EH (cell line): ENCODE measurements at regions not wholly inside any gene's neighbourhood (a gene's known extent, or its start where the extent isn't known, plus 50 kb on each side); places are given as distances from the start of the nearest gene placed in this dataset.

Experiments used
- DNase-seq: peaks from one replicate; pipeline ENCODE4 v3.0.0-alpha.2; 2015; ENCODE audit warnings: low read depth

DNA sequence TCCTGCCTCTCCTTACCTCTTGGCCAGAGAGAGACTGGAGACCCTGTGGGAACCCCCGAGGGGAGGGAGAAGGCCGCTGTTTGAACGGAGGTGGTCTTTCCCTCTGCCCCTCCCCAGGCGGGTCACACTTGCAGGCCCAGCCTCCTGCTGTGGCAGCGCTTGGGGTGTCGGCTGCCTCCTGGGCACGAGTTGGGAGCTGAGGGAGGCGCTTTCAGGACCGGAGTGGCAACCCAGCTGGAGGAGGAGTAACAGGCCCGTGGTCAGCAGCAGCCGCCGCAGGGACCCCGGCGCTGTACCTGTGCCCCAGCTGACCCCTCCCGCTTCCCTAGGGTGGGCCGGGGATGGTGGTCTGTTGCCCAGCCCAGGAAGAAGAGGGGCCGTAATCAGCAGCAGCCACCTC is 278.3 kb downstream of the SEC14L1 start:
- no peak for DNase-seq

DNA sequence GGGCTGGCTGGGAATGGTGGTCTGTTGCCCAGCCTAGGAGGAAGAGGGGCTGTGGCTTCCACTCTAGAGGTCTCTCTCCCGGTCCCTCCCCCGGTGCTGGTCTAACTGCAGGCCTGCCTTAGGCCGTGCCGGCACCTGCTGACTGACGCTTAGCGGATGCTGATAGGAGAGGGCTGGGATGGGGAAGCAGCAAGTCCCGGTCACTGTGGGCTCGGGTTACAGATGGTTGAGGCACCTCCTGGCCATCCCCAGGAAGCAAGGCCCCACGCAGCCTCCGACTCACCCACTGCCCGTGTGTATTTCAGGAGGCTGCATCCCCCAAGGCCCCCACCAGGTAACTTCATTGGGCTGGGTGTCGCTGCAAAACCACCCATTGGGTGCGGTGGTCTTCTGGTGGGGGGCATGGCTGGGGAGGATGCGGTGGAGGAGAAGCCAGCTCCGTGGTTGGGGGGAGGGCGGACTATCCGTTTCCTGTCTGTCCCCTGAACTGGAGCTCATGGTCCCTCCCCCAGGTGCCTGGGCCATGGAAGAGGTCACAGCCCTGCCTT is 278.9 kb downstream of the SEC14L1 start:
- DNase-seq: peak; percentile 59

DNA sequence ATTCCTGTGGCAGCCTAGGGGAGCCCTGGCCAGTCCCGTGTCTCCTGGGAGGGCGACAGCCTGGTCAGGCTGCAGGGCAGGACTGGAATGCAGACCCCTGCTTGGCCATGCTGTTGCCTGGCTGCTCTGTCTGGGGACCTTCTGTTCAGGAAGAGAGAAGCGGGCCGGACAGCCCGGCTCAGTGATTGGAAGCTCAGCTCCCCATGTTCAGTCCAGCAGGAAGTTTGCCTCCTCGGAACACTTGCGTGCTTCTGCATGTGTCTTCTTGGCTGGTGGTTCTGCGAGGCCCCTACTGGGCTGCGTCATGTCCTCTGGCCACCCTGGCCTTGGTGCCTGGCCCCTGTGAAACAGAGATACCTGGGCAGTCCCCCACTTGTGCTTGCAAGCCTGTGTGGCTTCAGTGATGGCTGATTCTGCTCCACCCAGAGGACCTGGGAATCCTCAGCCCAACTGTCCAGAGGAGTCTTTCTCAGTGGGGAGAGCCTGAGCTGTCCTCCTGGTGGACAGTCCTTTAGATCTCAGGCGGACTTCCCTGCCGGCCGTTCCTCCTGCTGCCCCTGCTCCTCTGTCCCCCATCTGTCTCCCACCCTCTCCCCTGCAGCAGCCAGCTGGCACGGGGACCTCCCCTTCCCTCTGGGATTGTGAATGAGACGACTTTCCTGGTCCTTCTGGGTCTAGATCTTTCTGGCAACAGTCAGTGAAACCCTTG is 279.5 kb downstream of the SEC14L1 start:
- DNase-seq: no peak

DNA sequence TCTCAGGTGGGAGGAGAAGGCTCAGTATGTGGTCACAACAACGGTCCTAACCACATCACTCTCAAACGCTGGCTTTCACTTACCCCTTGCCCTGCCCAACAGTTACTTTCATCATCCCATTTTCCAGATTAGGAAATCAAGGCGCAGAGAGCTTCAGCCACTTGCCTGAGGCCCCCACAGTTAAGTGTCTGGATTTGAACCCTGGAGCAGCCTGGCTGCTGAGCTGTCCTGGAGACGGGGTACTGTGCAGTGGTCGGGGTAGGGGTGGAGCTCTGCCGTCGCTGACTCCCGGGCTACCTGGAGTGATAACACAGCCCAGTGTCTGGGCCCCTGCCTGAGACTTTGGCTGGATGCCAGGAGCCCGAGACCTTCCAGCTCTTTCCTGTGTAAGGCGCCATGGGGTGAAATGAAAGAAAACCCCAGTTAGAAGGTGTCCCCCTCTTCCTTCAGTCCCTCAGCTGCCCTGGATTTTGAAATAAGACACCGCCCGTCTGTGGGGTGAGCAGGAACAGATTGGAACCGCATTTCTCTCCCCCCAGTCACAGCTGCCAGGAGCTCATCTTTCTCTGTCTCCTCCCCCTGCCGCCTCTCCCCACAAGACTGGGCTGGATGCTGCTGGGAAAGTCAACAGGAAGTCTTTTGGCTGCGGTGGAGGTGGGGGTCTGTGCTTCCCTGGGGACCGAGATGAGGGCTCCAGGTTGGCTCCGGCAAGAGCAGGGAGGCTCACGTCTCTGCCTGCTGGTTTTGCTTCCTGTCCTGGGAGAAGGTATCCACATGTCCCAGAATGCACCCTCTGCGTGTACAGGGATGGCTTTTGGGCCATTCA is 280.2 kb downstream of the SEC14L1 start:
- DNase-seq: peak; percentile 94

DNA sequence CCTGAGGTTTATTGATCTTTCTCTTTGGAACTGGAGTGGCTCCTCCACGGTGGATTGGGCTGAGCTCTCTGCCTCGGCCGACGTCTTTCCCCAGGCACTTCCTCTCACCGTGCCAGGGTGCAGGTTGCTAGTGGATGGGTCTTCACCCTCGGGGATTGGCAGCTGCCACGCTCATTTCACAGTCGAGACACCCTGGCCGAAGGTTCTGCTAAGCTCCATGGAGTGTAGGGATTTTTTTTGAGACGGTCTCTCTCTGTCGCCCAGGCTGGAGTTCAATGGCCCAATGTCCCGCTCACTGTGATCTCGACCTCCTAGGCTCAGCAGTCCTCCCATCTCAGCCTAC is 280.8 kb downstream of the SEC14L1 start:
- DNase-seq: no peak

DNA sequence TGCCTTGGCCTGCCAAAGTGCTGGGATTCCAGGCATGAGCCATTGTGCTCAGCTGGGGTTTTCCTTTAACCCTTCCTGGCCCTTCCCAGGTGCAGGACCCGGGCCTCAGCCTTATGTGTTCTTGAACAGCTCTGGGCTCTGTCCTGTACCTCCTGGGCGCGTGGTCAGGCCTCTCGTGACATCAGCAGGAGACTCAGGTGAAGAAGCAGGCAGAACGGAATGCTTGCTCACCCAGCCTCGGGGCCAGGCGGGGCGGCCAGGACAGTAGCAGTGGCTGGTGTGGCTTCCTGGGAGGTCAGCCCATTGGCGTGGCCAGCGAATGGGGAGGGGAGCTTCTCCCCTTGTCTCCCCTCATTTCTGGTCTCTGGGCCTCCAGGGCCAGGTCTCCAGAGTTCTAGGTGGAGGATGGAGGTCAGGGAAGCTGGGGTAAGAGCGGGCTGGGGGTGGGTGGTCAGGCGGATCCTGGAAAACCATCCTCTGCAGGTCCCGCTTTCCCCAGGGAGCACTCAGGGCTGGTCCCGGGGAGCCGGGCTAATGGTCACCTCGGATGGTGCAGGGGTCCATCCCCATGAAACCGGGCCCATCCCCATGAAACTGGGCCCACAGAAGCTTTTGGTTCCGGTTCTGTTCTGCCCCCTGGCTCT is 281.5 kb downstream of the SEC14L1 start:
- no peak for DNase-seq

DNA sequence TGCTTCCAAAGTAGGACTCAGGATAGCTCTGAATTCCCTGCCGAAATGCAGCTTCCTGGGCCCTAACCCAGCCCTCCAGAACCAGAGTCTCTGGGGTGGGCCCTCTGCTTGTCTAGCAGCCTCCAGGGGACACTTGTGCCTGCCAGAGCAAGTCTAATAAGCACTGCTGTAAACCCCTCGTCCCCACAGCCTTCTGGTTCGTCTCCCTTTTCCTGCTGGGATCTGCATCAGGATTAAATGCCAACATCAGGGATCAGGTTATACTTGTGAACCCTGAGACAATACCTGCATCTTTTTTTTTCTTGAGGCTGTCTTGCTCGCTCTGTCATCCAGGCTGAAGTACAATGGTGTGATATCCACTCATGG is 282.0 kb downstream of the SEC14L1 start:
- DNase-seq: no peak

DNA sequence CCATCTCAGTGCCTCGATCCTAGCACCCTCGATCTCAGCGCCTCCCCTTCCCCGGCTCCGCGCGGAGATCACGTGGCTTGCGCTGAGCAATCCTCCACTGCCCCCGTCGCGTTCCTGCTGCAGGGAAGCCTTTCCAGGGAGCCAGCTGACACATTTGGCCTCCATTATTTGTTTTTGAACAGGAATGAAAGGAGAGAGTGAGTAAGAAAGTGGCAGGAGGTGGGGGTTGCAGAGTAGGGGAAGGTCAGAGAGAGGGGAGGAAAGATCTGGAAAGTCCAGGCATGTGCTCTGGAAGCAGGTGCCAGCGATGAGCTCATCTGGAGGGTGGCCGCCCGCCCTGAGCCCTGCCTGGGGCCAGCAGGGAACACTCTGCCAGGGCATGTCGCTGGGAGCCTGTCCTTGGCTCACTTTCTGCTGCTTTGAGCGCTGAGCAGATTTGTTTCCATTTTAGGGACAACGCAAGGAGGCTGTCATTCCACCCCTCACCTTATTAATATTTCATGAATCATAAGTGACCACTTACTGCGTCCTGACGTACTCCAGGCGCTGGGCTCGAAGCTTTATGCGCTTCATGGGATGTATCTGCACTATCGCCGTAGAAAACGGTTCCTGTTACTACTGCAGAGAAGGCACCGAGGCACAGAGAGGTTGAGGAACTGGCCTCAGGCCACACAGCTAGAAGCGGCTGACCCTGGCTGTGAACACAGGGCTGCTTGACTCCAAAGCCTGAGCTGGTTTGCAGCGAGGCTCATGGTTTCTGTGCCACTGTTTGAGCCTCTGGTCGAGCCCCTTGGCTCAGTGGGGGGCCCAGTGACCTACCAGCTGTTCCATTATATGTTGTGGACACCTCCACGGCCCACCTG is 283.1 kb downstream of the SEC14L1 start:
- peak; percentile 98 for DNase-seq

DNA sequence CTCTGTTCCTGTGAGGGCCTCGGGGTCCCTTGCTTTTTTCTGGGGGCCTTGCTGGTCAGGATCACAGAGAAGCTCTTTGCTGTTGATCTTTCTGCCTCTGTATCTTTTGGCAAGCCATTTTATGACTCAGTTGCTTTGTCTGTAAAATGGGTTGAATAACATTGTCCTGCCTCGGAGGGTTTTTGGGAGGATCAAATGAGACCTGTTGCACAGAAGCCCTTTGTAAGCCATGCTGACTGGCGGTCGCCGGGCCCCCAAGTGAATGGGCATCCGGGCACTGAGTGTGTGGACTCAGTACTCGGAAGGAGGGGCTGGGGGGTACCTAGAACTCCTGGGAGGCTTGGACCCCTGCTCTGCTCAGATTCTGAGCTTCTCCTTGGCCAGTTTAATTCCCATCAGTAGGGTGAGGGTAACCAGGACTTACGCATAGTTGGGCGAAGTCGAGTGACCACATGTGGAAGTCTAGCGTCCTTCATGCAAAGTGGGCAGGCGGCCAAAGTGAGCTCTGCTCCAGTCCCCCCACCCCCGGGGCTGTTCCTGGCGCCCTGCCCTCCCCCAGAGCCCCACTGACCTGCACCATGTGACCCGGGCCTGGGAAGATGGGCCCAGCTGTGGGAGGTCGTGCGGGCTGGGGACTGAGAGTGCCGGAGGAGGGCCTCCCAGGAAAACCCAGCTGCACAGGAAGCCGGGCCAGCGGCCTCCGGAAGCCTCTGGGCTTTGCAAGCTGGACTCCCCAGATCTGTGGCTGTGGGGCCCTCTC is 284.0 kb downstream of the SEC14L1 start:
- peak; percentile 94 for DNase-seq

DNA sequence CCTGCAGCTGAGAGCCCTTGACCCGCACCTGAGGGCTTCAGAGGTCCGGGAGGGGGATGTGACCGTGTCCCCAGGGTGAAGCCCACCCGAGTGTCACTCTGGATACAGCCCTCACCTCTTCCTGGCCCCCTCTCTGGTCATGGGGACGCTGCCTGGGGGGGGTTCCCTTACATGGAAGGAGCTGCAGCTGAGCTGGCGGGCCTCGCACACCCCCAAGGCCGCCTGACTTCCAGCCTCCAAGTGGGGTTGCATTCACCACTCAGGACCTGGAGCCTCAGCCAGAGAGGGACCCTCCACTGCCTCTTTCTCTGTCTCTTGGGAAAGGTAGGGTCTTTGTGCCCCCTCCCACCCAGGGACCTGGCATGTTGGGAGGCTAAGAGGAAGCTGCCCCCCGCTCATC is 284.6 kb downstream of the SEC14L1 start:
- no peak for DNase-seq

DNA sequence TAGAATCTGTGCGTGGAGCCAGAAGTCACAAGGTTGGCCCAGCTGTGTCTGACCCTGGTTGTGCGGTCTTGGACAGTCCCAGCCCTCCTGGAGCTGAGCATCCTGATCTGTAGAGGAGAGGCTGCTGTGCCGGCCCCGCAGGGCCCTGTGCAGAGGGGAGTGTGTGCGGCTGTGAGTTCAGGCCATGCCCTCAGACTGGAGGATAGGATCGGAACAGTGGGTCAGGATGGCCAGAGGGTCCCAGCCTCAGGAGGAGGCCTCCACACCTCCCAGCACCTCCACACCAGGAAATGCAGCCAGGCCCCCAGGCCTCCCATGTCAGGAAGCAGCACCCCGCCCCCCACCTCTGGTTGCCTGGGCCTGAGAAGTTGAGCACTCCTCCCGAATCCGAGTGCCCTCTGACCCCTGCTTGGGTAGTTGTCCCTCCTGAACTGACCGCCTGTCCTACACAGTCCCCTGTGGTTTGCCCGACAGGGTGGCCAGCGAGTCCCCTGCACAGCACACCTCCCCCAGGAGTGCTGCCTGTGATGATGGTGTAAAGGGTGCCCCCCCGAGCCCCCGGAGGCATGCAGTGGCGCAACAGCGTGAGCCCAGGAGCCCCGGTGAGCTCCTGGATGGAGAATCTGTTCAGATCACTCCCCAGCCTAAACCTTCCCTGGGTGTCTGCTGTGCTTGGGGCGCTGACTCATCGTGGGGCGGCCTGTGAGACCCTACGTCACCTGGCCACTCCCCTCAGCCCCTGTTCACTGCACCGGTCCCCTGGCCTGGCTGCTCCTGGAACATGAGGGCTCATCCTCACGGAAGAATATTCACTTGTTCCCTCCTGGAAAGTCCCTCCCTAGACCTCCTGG is 285.2 kb downstream of the SEC14L1 start:
- DNase-seq: peak; percentile 75

DNA sequence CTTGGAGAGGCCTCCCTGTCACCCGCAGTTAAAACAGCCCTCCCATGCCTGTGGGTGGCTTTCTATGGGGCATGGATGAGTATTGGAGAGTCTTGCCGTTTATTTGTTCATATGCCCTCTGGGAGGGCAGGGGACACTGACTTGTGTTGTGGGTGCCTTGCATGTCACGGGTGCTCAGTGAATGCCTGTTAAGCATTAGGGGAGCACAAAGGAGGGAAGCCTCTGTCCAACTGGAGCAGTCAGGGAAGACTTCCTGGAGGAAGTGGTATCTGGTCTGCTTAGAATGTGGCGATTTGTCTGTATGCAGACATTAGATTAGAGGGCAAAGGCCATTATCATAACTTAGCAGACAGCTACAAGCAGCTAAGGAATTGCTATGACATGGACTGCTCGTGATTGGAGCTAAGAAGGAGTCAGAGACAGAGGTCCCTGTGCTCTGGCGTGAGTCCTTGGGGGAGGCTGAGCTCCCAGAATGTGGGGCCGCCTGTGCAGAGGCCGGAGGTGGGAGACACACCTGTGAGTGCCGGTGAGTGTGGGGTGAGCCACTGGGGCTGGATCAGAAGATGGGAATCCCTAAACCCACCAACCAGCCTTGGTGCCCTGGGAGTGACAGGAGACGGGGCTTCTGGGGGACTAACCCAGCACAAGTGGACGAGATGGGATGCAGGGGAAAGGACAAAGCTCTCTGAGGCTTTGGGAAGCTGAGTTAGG is 286.1 kb downstream of the SEC14L1 start:
- DNase-seq: no peak

DNA sequence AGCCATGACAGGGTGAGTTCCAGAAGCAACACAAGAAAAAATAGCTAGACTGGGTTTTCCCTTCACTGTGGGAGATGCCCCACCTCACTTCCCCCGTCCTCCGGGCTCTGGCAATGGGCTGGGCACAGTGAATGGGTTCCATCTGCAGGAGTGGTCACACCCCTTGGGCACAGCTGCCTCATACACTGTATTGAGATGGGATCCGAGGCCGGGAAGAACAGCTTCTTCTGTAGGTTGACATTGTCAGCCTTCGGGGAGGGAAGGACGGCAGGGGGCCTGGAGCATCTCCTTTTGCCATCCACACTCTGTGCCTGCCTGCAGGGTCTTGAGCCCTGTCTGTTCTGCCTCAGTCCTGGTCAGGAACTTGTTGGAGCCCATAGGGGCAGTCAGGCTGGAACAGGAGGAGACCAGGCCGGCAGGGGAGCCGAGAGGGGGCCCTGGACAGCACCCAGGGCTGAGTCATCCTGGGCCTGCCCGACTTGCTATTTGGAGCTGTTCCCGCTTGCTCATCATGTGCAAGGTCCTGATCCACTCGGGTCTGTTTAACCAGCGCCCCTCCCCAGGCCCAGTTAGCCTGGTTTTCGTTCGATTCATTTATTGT is 286.7 kb downstream of the SEC14L1 start:
- peak; percentile 88 for DNase-seq

DNA sequence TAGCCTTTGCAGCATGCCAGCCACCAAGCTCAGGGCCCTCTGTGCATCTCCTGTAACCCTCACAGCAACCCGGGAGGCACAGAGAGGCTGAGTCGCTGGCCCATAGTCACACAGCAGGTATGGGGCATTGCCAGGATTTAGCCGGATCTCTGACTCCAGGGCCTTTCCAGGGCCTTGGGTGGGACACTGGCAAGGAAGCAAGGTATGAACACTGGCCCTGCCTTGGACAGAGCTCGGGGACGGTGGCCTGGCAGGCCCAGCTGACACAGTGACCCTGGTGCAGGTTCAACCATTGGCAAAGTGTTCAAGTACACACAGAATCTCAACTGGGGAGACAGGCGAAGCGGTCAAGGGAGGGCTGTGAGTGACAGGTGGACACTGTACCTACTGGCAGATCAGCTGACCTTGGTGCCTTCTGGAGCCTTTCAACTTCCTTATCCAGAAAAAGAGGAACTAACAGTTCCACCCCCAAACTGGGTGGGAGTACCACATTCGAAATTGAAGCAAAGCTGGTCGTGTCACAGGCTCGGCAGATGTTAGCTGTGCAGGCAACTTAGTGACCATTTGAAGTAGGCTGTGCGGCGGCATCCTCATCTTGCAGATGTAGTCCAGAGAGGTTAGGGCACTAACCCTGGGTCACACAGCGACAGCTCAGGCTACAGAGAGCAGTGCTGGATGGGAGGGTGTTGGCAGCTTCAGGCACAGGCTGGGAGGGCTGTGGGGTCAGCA is 287.4 kb downstream of the SEC14L1 start:
- no peak for DNase-seq

DNA sequence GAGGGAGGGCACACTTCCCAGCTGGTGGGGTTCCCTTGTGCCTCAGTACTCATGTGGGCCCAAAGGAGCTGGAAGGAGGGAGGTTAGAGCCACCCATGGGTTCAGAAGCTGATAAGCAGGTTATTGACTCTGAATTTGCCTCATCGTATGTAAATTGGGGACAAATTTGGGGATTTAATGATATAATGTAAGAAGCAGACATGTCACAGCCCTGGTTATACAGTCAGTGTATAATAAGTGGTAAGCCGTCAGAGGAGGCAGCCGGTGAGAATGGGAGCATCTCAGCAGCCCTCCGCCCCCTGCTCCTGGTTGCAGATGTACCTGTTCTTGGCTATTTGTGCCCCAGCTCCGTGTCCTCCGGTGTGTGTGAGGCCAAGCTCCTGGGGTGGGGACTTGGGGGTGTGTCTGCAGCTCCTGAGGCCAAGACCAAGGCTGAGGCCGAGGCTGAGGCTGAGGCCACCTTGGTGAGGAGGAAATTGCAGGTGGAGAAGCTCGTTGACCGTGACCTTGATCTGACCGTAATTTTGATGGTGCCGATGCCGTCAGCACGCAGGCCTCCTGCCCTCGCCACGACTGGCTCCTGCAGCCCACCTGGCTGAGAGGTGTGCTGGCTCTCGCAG is 288.1 kb downstream of the SEC14L1 start:
- no peak for DNase-seq

DNA sequence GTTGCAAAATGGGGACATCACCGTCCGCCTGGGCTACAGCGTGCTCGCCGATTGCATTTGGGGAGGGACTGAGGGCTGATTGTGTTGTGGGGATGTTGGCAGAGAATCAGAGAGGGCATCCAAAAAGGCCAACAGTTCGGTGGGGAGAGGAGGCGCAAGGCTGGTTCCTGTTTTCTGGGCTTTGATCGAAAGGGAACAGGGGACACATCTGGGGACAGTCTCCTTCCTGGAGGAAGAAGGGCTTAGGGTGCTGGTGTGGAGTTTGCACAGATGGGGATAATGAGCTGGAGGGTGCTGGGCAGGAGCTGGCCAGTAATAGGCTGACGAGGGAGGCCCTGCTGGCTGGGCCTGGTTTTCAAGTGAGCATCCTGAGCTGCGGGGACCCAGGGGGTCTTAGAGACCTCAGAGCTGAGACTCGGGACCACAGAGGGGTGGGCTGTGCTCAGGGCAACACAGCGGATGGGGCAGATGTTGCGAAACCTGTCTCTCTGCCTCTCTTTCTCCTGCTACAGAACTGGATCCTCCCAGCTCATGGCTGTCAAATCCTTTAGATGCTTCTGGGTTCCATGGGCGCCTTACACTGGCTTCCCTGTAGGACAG is 288.7 kb downstream of the SEC14L1 start:
- no peak for DNase-seq

DNA sequence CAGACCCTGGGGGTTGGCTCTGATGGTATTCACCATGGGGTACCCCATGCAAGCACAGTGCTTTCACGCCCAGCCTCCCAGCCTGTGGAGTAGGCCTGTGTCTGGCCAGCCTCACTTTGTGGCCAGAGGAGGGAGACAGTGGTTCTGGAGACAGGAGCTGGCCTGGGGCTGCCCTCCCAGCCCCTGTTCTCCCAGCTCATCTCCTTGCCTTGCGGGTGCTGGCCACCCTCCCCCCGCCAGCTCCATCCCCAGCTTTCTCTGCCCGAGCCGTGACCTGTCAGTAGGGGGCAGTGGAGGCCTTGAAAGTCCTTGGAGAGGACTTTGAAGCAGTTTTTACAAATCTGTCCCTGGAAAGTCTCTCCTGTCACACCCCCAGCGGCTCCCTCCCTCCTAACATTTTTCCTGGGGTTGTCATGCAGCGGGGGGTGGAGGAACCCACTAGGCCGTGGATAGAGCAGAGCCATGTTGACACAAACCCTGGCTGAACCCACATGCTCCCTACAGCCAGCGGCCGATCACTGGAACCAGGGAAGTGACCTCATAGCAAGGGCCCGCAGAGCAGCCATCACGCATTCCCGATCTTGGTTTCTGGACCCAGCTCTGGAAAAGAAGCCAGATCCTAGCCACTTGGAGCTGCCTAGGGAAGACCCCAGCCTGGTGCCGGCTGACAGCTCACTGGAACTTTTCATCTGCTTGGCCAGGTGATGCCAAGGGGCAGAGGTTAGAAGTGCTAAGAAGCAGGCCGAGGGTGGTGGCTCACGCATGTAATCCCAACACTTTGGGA is 289.4 kb downstream of the SEC14L1 start:
- DNase-seq: peak; percentile 100
